ENCODE measurements at regions not wholly inside any gene's neighbourhood (a gene's known extent, or its start where the extent isn't known, plus 50 kb on each side); places are given as distances from the start of the nearest gene placed in this dataset.

DNA sequence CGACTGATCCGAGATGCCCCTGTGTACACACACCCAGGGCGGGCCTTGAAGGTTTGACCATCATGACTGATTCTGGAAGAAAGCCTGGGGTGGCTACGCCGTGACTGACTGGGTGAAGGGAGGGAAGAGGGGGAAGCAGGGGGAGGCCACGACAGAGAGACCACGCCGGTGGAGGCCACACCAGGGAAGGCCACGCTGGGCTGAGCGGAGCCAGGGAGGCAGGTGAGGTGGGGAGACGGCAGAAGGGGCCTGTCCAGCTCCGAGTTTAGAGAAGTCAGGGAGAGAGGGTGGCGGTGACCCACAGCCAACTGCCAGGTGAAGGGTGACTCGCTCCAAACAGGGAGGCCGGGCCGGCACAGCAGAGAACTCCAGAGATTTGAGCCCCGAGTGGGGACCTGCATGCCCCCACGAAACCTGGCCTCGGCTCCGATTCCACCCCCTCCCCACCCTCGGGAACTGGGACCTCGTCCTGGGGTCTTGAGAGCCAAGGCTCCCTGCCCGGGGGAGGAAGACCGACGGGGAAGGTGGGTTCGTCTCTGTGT lies 102.6 kb downstream of the PTPRS start:
- no peak overlapping the region for H3K27ac Mint-ChIP-seq
- H3K4me1 Mint-ChIP-seq, result no peaks in the 10 kb centered on the region
- TF ChIP-seq, protein P1, sequence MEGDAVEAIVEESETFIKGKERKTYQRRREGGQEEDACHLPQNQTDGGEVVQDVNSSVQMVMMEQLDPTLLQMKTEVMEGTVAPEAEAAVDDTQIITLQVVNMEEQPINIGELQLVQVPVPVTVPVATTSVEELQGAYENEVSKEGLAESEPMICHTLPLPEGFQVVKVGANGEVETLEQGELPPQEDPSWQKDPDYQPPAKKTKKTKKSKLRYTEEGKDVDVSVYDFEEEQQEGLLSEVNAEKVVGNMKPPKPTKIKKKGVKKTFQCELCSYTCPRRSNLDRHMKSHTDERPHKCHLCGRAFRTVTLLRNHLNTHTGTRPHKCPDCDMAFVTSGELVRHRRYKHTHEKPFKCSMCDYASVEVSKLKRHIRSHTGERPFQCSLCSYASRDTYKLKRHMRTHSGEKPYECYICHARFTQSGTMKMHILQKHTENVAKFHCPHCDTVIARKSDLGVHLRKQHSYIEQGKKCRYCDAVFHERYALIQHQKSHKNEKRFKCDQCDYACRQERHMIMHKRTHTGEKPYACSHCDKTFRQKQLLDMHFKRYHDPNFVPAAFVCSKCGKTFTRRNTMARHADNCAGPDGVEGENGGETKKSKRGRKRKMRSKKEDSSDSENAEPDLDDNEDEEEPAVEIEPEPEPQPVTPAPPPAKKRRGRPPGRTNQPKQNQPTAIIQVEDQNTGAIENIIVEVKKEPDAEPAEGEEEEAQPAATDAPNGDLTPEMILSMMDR (IDR thresholded peaks at IDR 0.05; ENCODE audit: unreplicated experiment), result no peak
- DNase-seq (ENCODE audit: low spot score in 2 of 2, unreplicated experiment in 2 of 2), result no peak
- H3K27me3 Mint-ChIP-seq (ENCODE audit: low read depth), result no peaks in the 10 kb centered on the region
- H3K36me3 Mint-ChIP-seq, result peaks cover 31% of the 10 kb centered on the region
- no peaks in the 10 kb centered on the region for H3K9me3 Mint-ChIP-seq
- no peak overlapping the region for H3K4me3 Mint-ChIP-seq

DNA sequence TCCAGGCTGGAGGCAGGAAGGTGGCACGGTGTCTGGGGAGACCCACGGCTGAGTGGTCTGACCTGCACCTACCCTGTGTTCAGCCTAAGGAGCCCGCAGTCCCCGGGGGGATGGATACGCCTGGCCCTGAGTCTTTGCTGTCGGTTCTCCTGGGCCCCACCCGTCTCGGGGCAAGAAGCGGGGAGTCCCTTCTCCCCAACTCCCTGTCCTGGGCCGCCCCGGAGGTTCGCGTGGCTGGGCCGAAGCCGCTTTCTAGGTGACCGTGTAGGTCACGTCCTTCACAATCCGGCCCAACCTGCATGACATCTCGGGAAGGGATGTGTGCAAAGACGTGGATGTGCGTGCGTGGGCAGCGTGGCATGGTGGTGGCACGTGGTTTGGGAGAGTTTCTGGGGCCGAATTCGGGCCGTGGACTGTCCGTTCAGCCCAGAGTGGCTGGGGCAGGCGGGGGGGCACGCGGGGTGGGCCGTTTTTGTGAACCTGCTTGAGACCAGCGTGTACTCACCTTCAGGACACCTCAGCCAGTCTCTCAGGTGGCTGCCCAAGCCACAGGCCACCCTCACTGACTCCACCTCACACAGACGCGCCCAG lies 103.3 kb downstream of the PTPRS start:
- Mint-ChIP-seq H3K4me3 (no peak overlapping the region), H3K4me1 (no peaks in the 10 kb centered on the region), H3K9me3 (no peaks in the 10 kb centered on the region), H3K27ac (no peak overlapping the region), H3K27me3 (ENCODE audit: low read depth) (no peaks in the 10 kb centered on the region), H3K36me3 (peaks cover 28% of the 10 kb centered on the region)
- no peak for DNase-seq (ENCODE audit: low spot score in 2 of 2, unreplicated experiment in 2 of 2)
- TF ChIP-seq, protein P1 (IDR thresholded peaks at IDR 0.05; ENCODE audit: unreplicated experiment), result no peak

DNA sequence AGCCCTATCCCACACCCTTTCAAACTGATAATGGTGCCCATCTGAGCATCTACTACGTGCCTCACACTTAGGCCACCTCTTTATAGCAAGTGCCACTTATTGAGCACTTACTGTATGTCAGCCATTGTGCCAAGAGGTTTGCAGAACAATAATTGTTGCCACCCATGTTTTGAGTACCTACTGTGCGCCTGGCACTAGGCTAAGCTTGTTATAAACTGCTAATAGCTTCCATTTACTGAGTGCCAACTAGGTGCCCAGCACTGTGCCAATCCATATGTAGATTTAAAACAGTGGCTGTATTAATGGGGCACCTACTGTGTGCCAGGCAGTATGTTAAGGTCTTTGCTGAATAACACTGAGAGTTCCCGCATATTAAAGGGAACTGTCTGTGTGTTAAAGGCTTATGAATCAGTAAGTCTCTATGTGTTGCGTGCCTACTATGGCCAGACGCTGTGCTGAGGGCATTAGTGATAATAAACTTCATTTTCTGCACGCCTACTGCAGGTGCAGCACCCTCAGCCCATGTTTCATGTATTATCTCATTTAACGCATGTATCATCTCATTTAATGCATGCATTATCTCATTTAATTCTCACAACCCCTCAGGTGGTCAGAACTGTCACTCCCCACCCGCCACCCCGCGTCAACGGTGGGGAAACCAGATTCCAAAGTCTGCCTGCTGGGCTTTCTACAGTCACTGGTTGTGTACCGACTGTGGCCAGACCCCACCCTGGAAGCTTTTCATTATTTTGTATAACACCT lies 105.0 kb downstream of the PTPRS start:
- H3K36me3 Mint-ChIP-seq, result peaks cover 32% of the 10 kb centered on the region
- DNase-seq (ENCODE audit: low spot score in 2 of 2, unreplicated experiment in 2 of 2), result no peak
- H3K27me3 Mint-ChIP-seq (ENCODE audit: low read depth), result no peaks in the 10 kb centered on the region
- TF ChIP-seq, protein P1 (IDR thresholded peaks at IDR 0.05; ENCODE audit: unreplicated experiment), result no peak
- no peaks in the 10 kb centered on the region for H3K4me1 Mint-ChIP-seq
- H3K27ac Mint-ChIP-seq, result no peak overlapping the region
- no peaks in the 10 kb centered on the region for H3K9me3 Mint-ChIP-seq
- no peak overlapping the region for H3K4me3 Mint-ChIP-seq

DNA sequence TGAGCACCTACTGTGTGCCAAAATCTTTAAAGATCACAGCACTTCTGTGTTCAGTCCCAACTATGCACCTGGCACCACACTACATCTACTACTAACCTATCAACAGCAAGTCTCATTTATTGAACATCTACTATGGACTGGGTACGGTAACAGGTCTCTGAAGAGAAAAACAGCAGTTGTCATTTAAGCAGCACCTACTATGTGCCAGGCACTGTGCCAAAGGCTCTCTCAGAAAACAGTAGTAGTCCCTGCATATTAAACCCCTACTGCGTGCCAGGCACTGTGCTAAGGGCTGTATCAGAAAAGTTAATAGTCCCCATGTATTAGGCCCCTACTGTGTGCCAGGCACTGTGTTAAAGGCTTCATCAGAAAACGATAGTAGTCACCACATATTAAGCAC lies 106.2 kb downstream of the PTPRS start:
- TF ChIP-seq, protein P1 (IDR thresholded peaks at IDR 0.05; ENCODE audit: unreplicated experiment), result no peak
- H3K36me3 Mint-ChIP-seq, result peaks cover 34% of the 10 kb centered on the region
- H3K9me3 Mint-ChIP-seq, result no peaks in the 10 kb centered on the region
- no peak overlapping the region for H3K27ac Mint-ChIP-seq
- H3K4me1 Mint-ChIP-seq, result no peaks in the 10 kb centered on the region
- H3K27me3 Mint-ChIP-seq (ENCODE audit: low read depth), result no peaks in the 10 kb centered on the region
- DNase-seq (ENCODE audit: low spot score in 2 of 2, unreplicated experiment in 2 of 2), result no peak
- H3K4me3 Mint-ChIP-seq, result no peak overlapping the region

DNA sequence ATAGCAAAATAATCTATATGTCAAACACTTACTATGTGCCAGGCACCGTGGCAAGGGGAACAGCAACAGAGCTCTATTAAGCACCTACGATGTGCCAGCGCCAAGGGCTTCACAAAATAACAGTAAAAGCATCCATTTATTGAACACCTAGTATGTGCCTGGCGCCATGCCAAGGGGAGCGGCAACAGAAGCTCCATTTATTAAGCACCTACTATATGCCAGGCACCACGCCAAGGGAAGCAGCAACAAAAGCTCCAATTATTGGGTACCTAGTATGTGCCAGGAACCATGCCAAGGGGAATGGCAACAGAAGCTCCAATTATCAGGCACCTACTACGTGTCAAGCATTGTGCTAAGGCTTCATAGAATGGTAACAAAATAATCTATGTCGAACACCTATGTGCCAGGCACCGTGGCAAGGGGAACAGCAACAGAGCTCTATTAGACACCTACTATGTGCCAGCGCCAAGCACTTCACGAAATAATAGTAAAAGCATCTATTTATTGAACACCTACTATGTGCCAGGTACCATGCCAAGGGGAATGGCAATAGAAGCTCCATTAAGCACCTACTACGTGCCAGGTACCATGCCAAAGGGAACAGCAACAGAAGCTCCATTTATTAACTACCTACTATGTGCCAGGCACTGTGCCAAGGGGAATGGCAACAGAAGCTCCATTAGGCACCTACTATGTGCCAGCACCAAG lies 107.7 kb downstream of the PTPRS start:
- Mint-ChIP-seq H3K4me1 (no peaks in the 10 kb centered on the region), H3K36me3 (peaks cover 34% of the 10 kb centered on the region), H3K4me3 (no peak overlapping the region), H3K9me3 (no peaks in the 10 kb centered on the region), H3K27me3 (ENCODE audit: low read depth) (no peaks in the 10 kb centered on the region), H3K27ac (no peak overlapping the region)
- TF ChIP-seq, protein P1 (IDR thresholded peaks at IDR 0.05; ENCODE audit: unreplicated experiment), result no peak
- no peak for DNase-seq (ENCODE audit: low spot score in 2 of 2, unreplicated experiment in 2 of 2)

Data from mesothelial cell of epicardium (in vitro differentiated cells).